SK-N-MC (cell line): ENCODE measurements at regions not wholly inside any gene's neighbourhood (a gene's known extent, or its start where the extent isn't known, plus 50 kb on each side); places are given as distances from the start of the nearest gene placed in this dataset.

Experiments used
- EZH2 ChIP-seq: fragments of 200-600 bp; sonication (generic); IDR thresholded peaks from one replicate; pipeline ENCODE4 v1.6.1; 2017; ENCODE audit warnings: antibody characterized with exemption
- POLR2AphosphoS5 ChIP-seq: IDR thresholded peaks from 2 replicates; pipeline ENCODE4 v1.6.1; 2012; ENCODE audit warnings: mild to moderate bottlenecking, low read depth, low read length, borderline replicate concordance

GRCh38 chr5:92242170-92242569, 859.1 kb upstream of the ARRDC3 start:
- TF ChIP-seq POLR2AphosphoS5 (no peak), EZH2 (no peak)
